H1 (cell line): ENCODE measurements at regions not wholly inside any gene's neighbourhood (a gene's known extent, or its start where the extent isn't known, plus 50 kb on each side); places are given as distances from the start of the nearest gene placed in this dataset.

Experiments used
- CTCF ChIA-PET: fragments of 300-600 bp; sonication (Branson Sonifier 250); formaldehyde crosslinking; loops from one replicate; lab custom pipeline; 2021; ENCODE audit not compliant: partially characterized antibody; lab: Charles Lee
- POLR2A ChIA-PET: fragments of 300-600 bp; sonication (Branson Sonifier 250); formaldehyde crosslinking; loops from one replicate; lab custom pipeline; 2021; ENCODE audit warnings: inconsistent platforms; ENCODE audit not compliant: partially characterized antibody; lab: Charles Lee
- DNase-seq, 2 experiments: peaks; one replicate each; pipeline versions ENCODE4 v3.0.0 to v3.0.0-alpha.2; 2010 to 2022; ENCODE audit warnings: low spot score in 2 of 2, low read depth in 1 of 2, mixed read lengths in 1 of 2
- FAIRE-seq: peaks from 2 replicates; lab custom pipeline; 2011; peaks lifted over from hg19 to GRCh38; lab: Jason Lieb, UNC
- H2AFZ ChIP-seq: 2 replicates; pipeline ENCODE4 v1.8.1; 2012; ENCODE audit warnings: low read length, inconsistent platforms
- H2AK5ac ChIP-seq: 2 replicates; pipeline ENCODE4 v1.6.1; 2013; ENCODE audit warnings: low read depth, low read length
- H2BK120ac ChIP-seq: replicated peaks from 2 replicates; pipeline ENCODE3; 2013; ENCODE audit warnings: low read depth, low read length, inconsistent platforms
- H2BK12ac ChIP-seq: 2 replicates; pipeline ENCODE4 v1.6.1; 2013; ENCODE audit warnings: low read depth, low read length
- H2BK15ac ChIP-seq: 2 replicates; pipeline ENCODE4 v1.6.1; 2013; ENCODE audit warnings: low read length
- H2BK20ac ChIP-seq: 2 replicates; pipeline ENCODE4 v1.6.1; 2013; ENCODE audit warnings: low read length
- H2BK5ac ChIP-seq: 2 replicates; pipeline ENCODE4 v1.6.1; 2013; ENCODE audit warnings: low read depth, low read length
- H3K14ac ChIP-seq: 2 replicates; pipeline ENCODE4 v1.6.1; 2013; ENCODE audit warnings: inconsistent platforms; ENCODE audit not compliant: insufficient read length
- H3K18ac ChIP-seq: 2 replicates; pipeline ENCODE4 v1.6.1; 2013; ENCODE audit warnings: low read length; ENCODE audit errors: extremely low read depth
- H3K23ac ChIP-seq: 2 replicates; pipeline ENCODE4 v1.6.1; 2013; ENCODE audit warnings: inconsistent platforms; ENCODE audit not compliant: insufficient read length
- H3K23me2 ChIP-seq: 2 replicates; pipeline ENCODE4 v1.6.1; 2013; ENCODE audit warnings: low read depth, low read length
- H3K27ac ChIP-seq: 2 replicates; pipeline ENCODE4 v1.6.1; 2011; ENCODE audit warnings: low read depth, low read length, inconsistent platforms
- H3K27me3 ChIP-seq, 4 experiments: replicated peaks in 1 of 4; 1 replicate in 1 of 4; 2 replicates in 3 of 4; pipeline versions ENCODE4 v1.6.1 to v1.8.1; 2011 to 2013; ENCODE audit warnings: low read length in 3 of 4, mild to moderate bottlenecking in 3 of 4, inconsistent platforms in 2 of 4, mixed read lengths in 2 of 4, moderate library complexity in 1 of 4; ENCODE audit not compliant: control insufficient read depth in 3 of 4, insufficient read depth in 3 of 4; ENCODE audit errors: extremely low read depth in 1 of 4
- H3K36me3 ChIP-seq, 4 experiments: 2 replicates each; pipeline versions ENCODE4 v1.6.1 to v1.8.1; 2011 to 2013; ENCODE audit warnings: mild to moderate bottlenecking in 4 of 4, low read length in 3 of 4, moderate library complexity in 2 of 4, control low read depth in 1 of 4, inconsistent platforms in 1 of 4; ENCODE audit not compliant: insufficient read depth in 4 of 4, control insufficient read depth in 2 of 4
- H3K4ac ChIP-seq: replicated peaks from 2 replicates; pipeline ENCODE3; 2013; ENCODE audit warnings: low read length, low read depth, mixed read lengths, inconsistent platforms; ENCODE audit not compliant: insufficient read length
- H3K4me1 ChIP-seq, 4 experiments: replicated peaks in 1 of 4; 1 replicate in 1 of 4; 2 replicates in 3 of 4; pipeline versions ENCODE4 v1.6.1 to v1.8.1; 2011 to 2013; ENCODE audit warnings: low read length in 3 of 4, inconsistent platforms in 2 of 4, mixed read lengths in 1 of 4; ENCODE audit not compliant: insufficient read depth in 4 of 4, control insufficient read depth in 3 of 4
- H3K4me2 ChIP-seq, 2 experiments: 2 replicates each; pipeline versions ENCODE4 v1.6.1 to v1.8.1; 2011 to 2013; ENCODE audit warnings: low read depth in 2 of 2, low read length in 2 of 2, control low read depth in 1 of 2, inconsistent platforms in 1 of 2, mild to moderate bottlenecking in 1 of 2; ENCODE audit not compliant: insufficient read depth in 1 of 2
- H3K4me3 ChIP-seq, 4 experiments: fragments of 200-600, 300-600 bp in 1 of 4; sonication (generic), shearing (Covaris generic), sonication (Bioruptor Twin) in 1 of 4; 2 replicates each; pipeline versions ENCODE4 v1.5.1 to v1.8.1; 2011 to 2016; ENCODE audit warnings: low read length in 4 of 4, low read depth in 3 of 4, control low read depth in 2 of 4, inconsistent platforms in 2 of 4, mild to moderate bottlenecking in 2 of 4, mixed read lengths in 1 of 4, moderate library complexity in 1 of 4; ENCODE audit not compliant: insufficient read depth in 2 of 4; ENCODE audit errors: extremely low read depth in 1 of 4
- H3K56ac ChIP-seq: replicated peaks from 2 replicates; pipeline ENCODE3; 2013; ENCODE audit warnings: low read depth, mild to moderate bottlenecking, mixed read lengths, low read length, inconsistent platforms; ENCODE audit not compliant: insufficient read length
- H3K79me1 ChIP-seq: 2 replicates; pipeline ENCODE4 v1.6.1; 2013; ENCODE audit warnings: low read depth, low read length, control low read depth
- H3K79me2 ChIP-seq, 2 experiments: 2 replicates each; pipeline versions ENCODE4 v1.6.1 to v1.8.1; 2012 to 2013; ENCODE audit warnings: low read length in 2 of 2, mild to moderate bottlenecking in 2 of 2, inconsistent platforms in 1 of 2; ENCODE audit not compliant: insufficient read depth in 2 of 2, control insufficient read depth in 1 of 2
- H3K9ac ChIP-seq, 4 experiments: replicated peaks in 1 of 4; 1 replicate in 1 of 4; 2 replicates in 3 of 4; pipeline versions ENCODE4 v1.6.1 to v1.8.1; 2011 to 2013; ENCODE audit warnings: low read depth in 3 of 4, low read length in 3 of 4, control low read depth in 2 of 4, mild to moderate bottlenecking in 2 of 4, moderate library complexity in 2 of 4, inconsistent platforms in 1 of 4; ENCODE audit errors: extremely low read depth in 1 of 4
- H3K9me3 ChIP-seq, 2 experiments: 2 replicates each; pipeline versions ENCODE4 v1.6.1 to v1.8.1; 2012 to 2013; ENCODE audit warnings: mild to moderate bottlenecking in 2 of 2, moderate library complexity in 2 of 2, control low read depth in 1 of 2, inconsistent platforms in 1 of 2, low read depth in 1 of 2, low read length in 1 of 2, mixed read lengths in 1 of 2; ENCODE audit not compliant: insufficient read depth in 2 of 2
- H4K20me1 ChIP-seq, 2 experiments: replicated peaks in 1 of 2; 2 replicates each; pipeline versions ENCODE3 to v1.8.1; 2011 to 2013; ENCODE audit warnings: inconsistent platforms in 2 of 2, low read length in 2 of 2, mild to moderate bottlenecking in 1 of 2; ENCODE audit not compliant: insufficient read depth in 2 of 2, control insufficient read depth in 1 of 2
- H4K5ac ChIP-seq: 2 replicates; pipeline ENCODE4 v1.6.1; 2013; ENCODE audit warnings: low read length, low read depth, mixed read lengths, inconsistent platforms; ENCODE audit not compliant: insufficient read length
- H4K8ac ChIP-seq: 2 replicates; pipeline ENCODE4 v1.8.0; 2013; ENCODE audit warnings: mild to moderate bottlenecking, moderate library complexity, low read length, inconsistent platforms; ENCODE audit not compliant: insufficient read depth; ENCODE audit errors: extremely low read depth
- H4K91ac ChIP-seq: replicated peaks from 2 replicates; pipeline ENCODE3; 2013; ENCODE audit warnings: low read length, mixed read lengths, inconsistent platforms; ENCODE audit not compliant: insufficient read length
- EP300 ChIP-seq, 2 experiments: IDR thresholded peaks; 1 replicate in 1 of 2; 2 replicates in 1 of 2; pipeline ENCODE4 v1.6.1; 2011 to 2012; ENCODE audit warnings: low read depth in 2 of 2, low read length in 2 of 2, mild to moderate bottlenecking in 2 of 2, borderline replicate concordance in 1 of 2, inconsistent platforms in 1 of 2, moderate library complexity in 1 of 2
- GABPA ChIP-seq: IDR thresholded peaks from 2 replicates; pipeline ENCODE4 v1.6.1; 2011; ENCODE audit warnings: mild to moderate bottlenecking, low read length, moderate library complexity, borderline replicate concordance; ENCODE audit not compliant: insufficient read depth
- HDAC6 ChIP-seq: IDR thresholded peaks from one replicate; pipeline ENCODE4 v1.7.1; 2012; ENCODE audit warnings: low read depth, mild to moderate bottlenecking, inconsistent platforms, low read length, moderate library complexity
- NRF1 ChIP-seq: IDR thresholded peaks from 2 replicates; pipeline ENCODE4 v1.6.1; 2011; ENCODE audit warnings: mild to moderate bottlenecking, low read depth, low read length, improper control_type of control experiment
- RAD21 ChIP-seq, 2 experiments: IDR thresholded peaks in 1 of 2; conservative IDR thresholded peaks in 1 of 2; 2 replicates each; pipeline ENCODE4 v1.6.1; 2011; ENCODE audit warnings: low read depth in 2 of 2, low read length in 2 of 2, improper control_type of control experiment in 1 of 2, inconsistent platforms in 1 of 2, mild to moderate bottlenecking in 1 of 2, moderate library complexity in 1 of 2
- SP4 ChIP-seq: IDR thresholded peaks from 2 replicates; pipeline ENCODE4 v1.6.1; 2012; ENCODE audit warnings: low read length, inconsistent platforms
- TEAD4 ChIP-seq: IDR thresholded peaks from 2 replicates; pipeline ENCODE4 v1.6.1; 2012; ENCODE audit warnings: low read depth, low read length, inconsistent platforms, mixed read lengths

DNA sequence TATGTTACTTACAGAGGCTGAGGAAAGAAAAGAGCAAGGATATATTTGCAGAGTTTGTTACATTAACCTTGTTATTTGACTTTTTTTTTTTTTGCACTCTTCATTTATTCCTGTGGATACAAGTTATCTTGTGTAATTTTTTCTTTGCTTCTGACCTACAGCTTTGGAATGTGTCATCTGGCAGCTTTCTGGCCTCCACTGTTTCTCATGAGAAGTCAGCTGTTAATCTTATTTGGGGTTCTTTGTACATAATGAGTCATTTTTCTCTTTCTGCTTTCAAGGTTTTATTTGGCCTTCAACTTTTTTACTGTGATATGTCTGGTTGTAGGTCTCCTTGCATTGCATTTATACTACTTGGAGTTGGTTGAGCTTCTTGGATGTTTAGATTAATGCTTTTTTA, 333.4 kb downstream of the SMOC2 start:
- FAIRE-seq (no peak), DNase-seq (no peak)
- H3K4me2 ChIP-seq = no peak overlapping the region
- H2BK12ac ChIP-seq = no peak overlapping the region
- no peak overlapping the region for H3K27ac ChIP-seq
- H4K91ac ChIP-seq = no peak overlapping the region
- no peaks in the 10 kb centered on the region for H4K20me1 ChIP-seq
- H2AFZ ChIP-seq = no peak overlapping the region
- H3K79me2 ChIP-seq = no peaks in the 10 kb centered on the region
- POLR2A ChIA-PET = no interaction called here
- no peaks in the 10 kb centered on the region for H3K4me1 ChIP-seq
- no peak overlapping the region for H2BK20ac ChIP-seq
- no peak overlapping the region for H3K56ac ChIP-seq
- no peak overlapping the region for H3K14ac ChIP-seq
- no peak overlapping the region for H3K4ac ChIP-seq
- no peak overlapping the region for H2BK15ac ChIP-seq
- CTCF ChIA-PET = no interaction called here
- H4K8ac ChIP-seq = no peak overlapping the region
- no peaks in the 10 kb centered on the region; a peak in 2 of 8 replicates for H3K36me3 ChIP-seq
- H3K23ac ChIP-seq = no peak overlapping the region
- TF ChIP-seq TEAD4 = no peak
- no peak for TF ChIP-seq SP4
- TF ChIP-seq NRF1 = no peak
- no peak for TF ChIP-seq HDAC6
- no peak for TF ChIP-seq RAD21 (IDR thresholded peaks at IDR 0.05 in 1 of 2, conservative IDR thresholded peaks at IDR 0.05 in 1 of 2; ENCODE audit: low read depth in 2 of 2, low read length in 2 of 2)
- TF ChIP-seq EP300 (IDR thresholded peaks at IDR 0.05; ENCODE audit: borderline replicate concordance in 1 of 2, low read depth in 2 of 2, low read length in 2 of 2) = no peak
- no peak for TF ChIP-seq GABPA
- H3K23me2 ChIP-seq = no peaks in the 10 kb centered on the region
- H3K18ac ChIP-seq = no peak overlapping the region
- no peak overlapping the region for H2BK120ac ChIP-seq
- no peak overlapping the region for H3K4me3 ChIP-seq
- no peak overlapping the region for H2AK5ac ChIP-seq
- no peak overlapping the region for H3K9ac ChIP-seq
- no peaks in the 10 kb centered on the region for H3K27me3 ChIP-seq
- H2BK5ac ChIP-seq = no peak overlapping the region
- H4K5ac ChIP-seq = no peak overlapping the region
- H3K79me1 ChIP-seq = no peaks in the 10 kb centered on the region
- peaks cover 4 to 7% of the 10 kb centered on the region in 2 experiments; a peak in 3 of 4 replicates for H3K9me3 ChIP-seq
